ENCODE measurements at regions not wholly inside any gene's neighbourhood (a gene's known extent, or its start where the extent isn't known, plus 50 kb on each side); places are given as distances from the start of the nearest gene placed in this dataset.
"Not testable (repeated sequence)": the region's sequence is repeated elsewhere in the genome, so short reads cannot be mapped to it uniquely, and the experiment has no call there.

DNA sequence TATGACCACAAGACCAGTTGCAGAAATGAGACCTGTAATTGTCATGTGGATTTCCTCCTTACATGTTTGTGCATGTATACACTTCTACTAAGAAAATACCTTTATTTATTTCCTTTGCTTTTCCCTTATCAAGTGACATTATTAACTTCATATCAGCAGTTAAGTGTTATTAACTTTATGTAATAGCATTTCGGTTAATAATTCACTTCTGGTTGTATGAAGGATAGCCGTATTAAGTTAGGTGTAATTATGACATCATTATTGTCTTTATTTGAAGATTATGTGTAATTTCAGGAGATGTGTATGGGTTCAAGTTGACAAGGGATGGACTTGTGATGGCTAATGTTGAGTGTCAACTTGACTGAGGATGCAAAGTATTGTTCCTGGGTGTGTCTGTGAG, 881.2 kb upstream of the ATXN8OS start:
- Mint-ChIP-seq H3K36me3 (ENCODE audit: low read depth) (no peaks in the 10 kb centered on the region), H3K27me3 (ENCODE audit: low read depth) (no peaks in the 10 kb centered on the region), H3K4me3 (no peak overlapping the region), H3K9me3 (peaks cover 38% of the 10 kb centered on the region), H3K27ac (no peak overlapping the region), H3K4me1 (ENCODE audit: low read depth) (no peaks in the 10 kb centered on the region)
- no peak for DNase-seq (ENCODE audit: low spot score)

DNA sequence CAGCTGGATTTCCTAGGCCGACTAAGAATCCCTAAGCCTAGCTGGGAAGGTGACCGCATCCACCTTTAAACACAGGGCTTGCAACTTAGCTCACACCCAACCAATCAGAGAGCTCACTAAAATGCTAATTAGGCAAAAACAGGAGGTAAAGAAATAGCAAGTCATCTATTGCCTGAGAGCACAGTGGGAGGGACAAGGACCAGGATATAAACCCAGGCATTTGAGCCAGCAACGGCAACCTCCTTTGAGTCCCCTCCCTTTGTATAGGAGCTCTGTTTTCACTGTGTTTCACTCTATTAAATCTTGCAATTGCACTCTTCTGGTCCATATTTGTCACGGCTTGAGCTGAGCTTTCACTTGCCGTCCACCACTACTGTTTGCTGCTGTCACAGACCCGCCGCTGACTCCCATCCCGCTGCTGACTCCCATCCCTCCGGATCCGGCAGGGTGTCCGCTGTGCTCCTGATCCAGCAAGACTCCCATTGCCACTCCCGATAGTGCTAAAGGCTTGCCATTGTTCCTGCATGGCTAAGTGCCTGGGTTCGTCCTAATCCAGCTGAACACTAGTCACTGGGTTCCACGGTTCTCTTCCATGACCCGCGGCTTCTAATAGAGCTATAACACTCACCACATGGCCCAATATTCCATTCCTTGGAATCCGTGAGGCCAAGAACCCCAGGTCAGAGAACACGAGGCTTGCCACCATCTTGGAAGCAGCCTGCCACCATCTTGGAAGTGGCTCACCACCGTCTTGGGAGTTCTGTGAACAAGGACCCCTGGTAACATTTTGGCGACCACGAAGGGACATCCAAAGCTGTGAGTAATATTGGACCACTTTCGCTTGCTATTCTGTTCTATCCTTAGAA, 885.8 kb upstream of the ATXN8OS start:
- not testable (repeated sequence) for H3K4me1 Mint-ChIP-seq (ENCODE audit: low read depth); H3K27me3 Mint-ChIP-seq (ENCODE audit: low read depth); DNase-seq (ENCODE audit: low spot score); H3K27ac Mint-ChIP-seq; H3K36me3 Mint-ChIP-seq (ENCODE audit: low read depth); H3K4me3 Mint-ChIP-seq
- peaks cover 27% of the 10 kb centered on the region for H3K9me3 Mint-ChIP-seq

DNA sequence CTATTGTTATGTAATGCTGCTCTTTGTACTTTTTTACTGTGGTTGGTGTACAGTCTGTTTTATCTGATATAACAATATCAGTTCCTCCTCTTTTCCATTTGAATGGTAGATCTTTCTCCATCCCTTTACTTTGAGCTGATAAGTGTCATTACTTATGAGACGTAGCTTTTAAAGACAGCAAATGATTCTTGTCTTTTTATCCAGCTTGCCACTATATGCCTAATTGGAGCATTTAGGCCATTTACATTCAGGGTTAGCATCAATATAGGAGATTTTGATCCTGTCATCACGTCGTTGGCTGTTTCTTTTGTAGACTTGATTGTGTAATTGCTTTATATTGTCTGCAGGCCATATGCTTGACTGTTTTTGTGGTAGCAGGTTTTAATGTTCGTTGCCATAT, 894.2 kb upstream of the ATXN8OS start:
- no peak for DNase-seq (ENCODE audit: low spot score)
- peaks cover 34% of the 10 kb centered on the region for H3K9me3 Mint-ChIP-seq
- H3K4me1 Mint-ChIP-seq (ENCODE audit: low read depth) = no peaks in the 10 kb centered on the region
- no peak overlapping the region for H3K4me3 Mint-ChIP-seq
- H3K27ac Mint-ChIP-seq = no peak overlapping the region
- no peaks in the 10 kb centered on the region for H3K36me3 Mint-ChIP-seq (ENCODE audit: low read depth)
- no peaks in the 10 kb centered on the region for H3K27me3 Mint-ChIP-seq (ENCODE audit: low read depth)

DNA sequence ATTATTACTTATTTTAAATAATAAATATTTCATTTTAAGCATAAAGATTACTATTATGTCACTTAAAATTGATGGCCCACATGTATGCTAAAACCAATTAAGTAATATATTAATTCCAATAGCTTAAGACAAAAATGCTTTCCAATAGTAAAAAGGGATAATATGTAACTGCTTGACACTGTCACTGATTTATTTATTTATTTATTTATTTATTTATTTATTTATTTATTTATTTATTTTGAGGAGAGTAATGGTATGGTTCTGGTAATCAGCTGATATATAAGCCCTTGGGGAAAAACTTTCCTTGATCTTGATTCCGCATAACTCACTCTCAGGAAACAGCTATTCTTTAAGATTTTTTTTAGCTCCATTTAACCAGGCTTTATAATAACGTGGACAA, 903.0 kb upstream of the ATXN8OS start:
- H3K36me3 Mint-ChIP-seq (ENCODE audit: low read depth) = no peaks in the 10 kb centered on the region

DNA sequence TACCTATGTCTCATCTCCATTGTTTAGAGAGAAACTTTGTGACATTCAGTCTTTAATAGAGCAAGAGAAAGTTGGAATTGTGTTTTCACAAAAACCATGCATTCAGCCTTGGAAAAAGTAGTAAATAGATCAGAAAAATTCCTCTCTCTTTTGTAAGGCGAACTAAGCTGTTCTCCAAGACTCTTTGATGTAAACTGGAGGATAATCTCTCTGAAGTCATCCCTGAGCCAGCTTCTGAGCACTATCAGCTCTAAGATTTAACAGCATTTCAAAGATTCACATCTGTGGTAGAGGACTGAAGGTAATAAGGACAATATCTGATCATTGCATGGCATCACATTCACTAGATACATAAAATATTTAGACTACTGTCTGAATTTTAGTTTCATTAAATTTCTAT, 904.6 kb upstream of the ATXN8OS start:
- no peaks in the 10 kb centered on the region for H3K27me3 Mint-ChIP-seq (ENCODE audit: low read depth)
- no peaks in the 10 kb centered on the region for H3K36me3 Mint-ChIP-seq (ENCODE audit: low read depth)
- no peak overlapping the region for H3K27ac Mint-ChIP-seq
- no peak for DNase-seq (ENCODE audit: low spot score)
- H3K9me3 Mint-ChIP-seq = peaks cover 39% of the 10 kb centered on the region
- no peak overlapping the region for H3K4me3 Mint-ChIP-seq
- H3K4me1 Mint-ChIP-seq (ENCODE audit: low read depth) = no peaks in the 10 kb centered on the region

More for the DNA sequence above, 903.0 kb upstream of the ATXN8OS start:
- no peak for DNase-seq (ENCODE audit: low spot score)
- H3K27ac Mint-ChIP-seq = no peak overlapping the region
- no peaks in the 10 kb centered on the region for H3K4me1 Mint-ChIP-seq (ENCODE audit: low read depth)
- no peaks in the 10 kb centered on the region for H3K27me3 Mint-ChIP-seq (ENCODE audit: low read depth)
- peaks cover 33% of the 10 kb centered on the region for H3K9me3 Mint-ChIP-seq
- H3K4me3 Mint-ChIP-seq = no peak overlapping the region

DNA sequence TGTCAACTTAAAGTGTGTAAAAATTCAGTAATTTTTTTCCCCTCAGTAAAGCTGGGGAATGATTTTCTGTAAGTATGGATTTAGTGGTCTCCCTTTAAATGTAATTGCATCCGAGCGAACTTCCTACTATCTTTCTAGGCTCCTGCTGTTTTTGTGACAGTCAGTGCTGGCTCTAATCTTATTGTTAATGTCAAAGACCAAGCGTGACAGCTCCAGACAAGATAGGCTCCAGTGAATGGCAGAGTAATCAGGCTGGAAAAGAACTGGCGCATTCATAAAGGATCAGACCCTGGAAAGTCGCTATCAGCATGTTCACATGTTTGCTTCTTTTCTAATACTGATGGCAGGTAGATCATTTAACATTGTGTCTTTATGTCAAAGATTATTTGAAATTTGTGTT, 908.0 kb upstream of the ATXN8OS start:
- Mint-ChIP-seq H3K9me3 (peaks cover 36% of the 10 kb centered on the region), H3K36me3 (ENCODE audit: low read depth) (no peaks in the 10 kb centered on the region), H3K27me3 (ENCODE audit: low read depth) (no peaks in the 10 kb centered on the region), H3K4me1 (ENCODE audit: low read depth) (no peaks in the 10 kb centered on the region), H3K4me3 (no peak overlapping the region), H3K27ac (no peak overlapping the region)
- DNase-seq (ENCODE audit: low spot score) = no peak

DNA sequence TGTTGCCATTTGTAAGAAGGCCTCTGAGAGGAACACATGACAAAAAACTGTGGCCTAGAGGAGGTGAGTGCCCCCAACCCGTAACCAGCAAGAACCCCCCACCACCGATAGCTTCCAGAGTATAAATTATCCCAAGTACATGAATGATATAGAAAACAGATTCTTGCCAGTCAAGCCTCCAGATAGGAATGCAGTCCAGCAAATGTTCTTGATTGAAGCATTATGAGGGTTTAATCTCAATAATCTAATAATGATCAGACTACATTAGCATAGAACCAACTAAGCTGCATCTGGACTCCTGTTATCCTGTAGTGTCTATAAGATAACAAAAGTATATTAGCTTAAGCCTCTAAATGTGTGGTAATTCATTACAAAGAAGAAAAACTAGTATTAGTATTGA, 908.9 kb upstream of the ATXN8OS start:
- H3K27me3 Mint-ChIP-seq (ENCODE audit: low read depth) = no peaks in the 10 kb centered on the region
- no peak overlapping the region for H3K27ac Mint-ChIP-seq
- no peak overlapping the region for H3K4me3 Mint-ChIP-seq
- DNase-seq (ENCODE audit: low spot score) = no peak
- no peaks in the 10 kb centered on the region for H3K4me1 Mint-ChIP-seq (ENCODE audit: low read depth)
- peaks cover 42% of the 10 kb centered on the region for H3K9me3 Mint-ChIP-seq
- no peaks in the 10 kb centered on the region for H3K36me3 Mint-ChIP-seq (ENCODE audit: low read depth)

DNA sequence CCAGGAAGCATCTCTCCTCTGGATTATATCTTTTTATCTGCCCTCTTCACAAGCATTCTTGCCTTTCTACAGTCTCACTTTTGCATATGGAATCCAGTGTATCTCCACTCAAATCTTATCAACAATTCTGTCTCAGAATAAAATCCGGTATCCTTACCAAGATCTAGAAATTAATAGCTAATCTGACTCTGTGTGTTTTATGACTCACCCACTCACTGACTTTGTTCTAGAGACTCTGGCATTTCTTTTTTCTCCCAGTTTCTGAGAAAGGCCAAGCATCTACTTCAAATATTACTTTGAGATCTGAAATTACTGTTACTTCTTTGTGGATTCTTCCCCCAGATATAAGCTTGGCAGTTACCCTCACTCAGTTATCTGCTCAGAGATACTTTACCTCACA, 913.5 kb upstream of the ATXN8OS start:
- peaks cover 33% of the 10 kb centered on the region for H3K9me3 Mint-ChIP-seq
- H3K36me3 Mint-ChIP-seq (ENCODE audit: low read depth) = no peaks in the 10 kb centered on the region

DNA sequence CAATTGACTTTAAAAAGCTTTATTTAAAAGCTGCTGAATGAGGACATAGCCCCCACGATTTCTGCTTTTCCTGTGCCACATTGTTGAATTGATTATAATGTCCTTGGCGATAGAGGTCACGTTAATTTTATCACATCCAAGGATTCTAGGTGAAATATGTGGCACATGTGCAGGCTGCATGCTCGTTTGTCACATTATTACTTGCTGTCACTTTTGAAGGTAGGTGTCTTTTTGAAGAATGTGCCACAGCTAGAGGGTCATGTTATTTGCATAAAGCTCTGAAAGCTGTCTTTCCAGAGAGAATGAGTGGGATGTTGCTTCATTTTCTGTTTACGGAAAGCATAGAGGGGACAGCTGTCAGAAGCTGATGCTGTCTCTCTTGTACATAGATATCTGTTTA, 927.6 kb upstream of the ATXN8OS start:
- H3K9me3 Mint-ChIP-seq = peaks cover 30% of the 10 kb centered on the region
- no peak overlapping the region for H3K27ac Mint-ChIP-seq
- no peaks in the 10 kb centered on the region for H3K27me3 Mint-ChIP-seq (ENCODE audit: low read depth)
- H3K36me3 Mint-ChIP-seq (ENCODE audit: low read depth) = no peaks in the 10 kb centered on the region
- DNase-seq (ENCODE audit: low spot score) = no peak
- H3K4me3 Mint-ChIP-seq = no peak overlapping the region
- no peaks in the 10 kb centered on the region for H3K4me1 Mint-ChIP-seq (ENCODE audit: low read depth)

More for the DNA sequence above, 913.5 kb upstream of the ATXN8OS start:
- Mint-ChIP-seq H3K4me1 (ENCODE audit: low read depth) (no peaks in the 10 kb centered on the region), H3K27ac (no peak overlapping the region), H3K27me3 (ENCODE audit: low read depth) (no peaks in the 10 kb centered on the region), H3K4me3 (no peak overlapping the region)
- no peak for DNase-seq (ENCODE audit: low spot score)

DNA sequence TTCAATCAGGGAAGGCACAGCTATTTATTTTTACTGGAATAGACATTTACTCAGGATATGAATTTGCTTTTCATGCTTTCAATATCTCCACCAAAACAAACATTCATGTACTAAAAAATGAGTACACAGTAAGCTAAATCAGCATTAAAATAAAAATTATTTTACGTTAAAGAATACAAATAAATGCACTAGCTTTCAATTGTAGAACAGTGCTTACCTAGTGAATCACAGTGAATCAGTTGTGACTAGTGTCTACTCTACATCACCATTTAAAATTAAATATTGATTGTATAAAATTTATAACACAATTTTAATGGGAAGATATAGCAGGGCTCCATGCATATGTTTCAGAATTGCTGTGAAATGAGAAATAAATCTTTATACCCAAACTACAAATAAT, 929.6 kb upstream of the ATXN8OS start:
- Mint-ChIP-seq H3K4me3 (no peak overlapping the region), H3K27ac (no peak overlapping the region), H3K4me1 (ENCODE audit: low read depth) (no peaks in the 10 kb centered on the region), H3K9me3 (peaks cover 28% of the 10 kb centered on the region), H3K36me3 (ENCODE audit: low read depth) (no peaks in the 10 kb centered on the region), H3K27me3 (ENCODE audit: low read depth) (no peaks in the 10 kb centered on the region)
- DNase-seq (ENCODE audit: low spot score) = no peak

DNA sequence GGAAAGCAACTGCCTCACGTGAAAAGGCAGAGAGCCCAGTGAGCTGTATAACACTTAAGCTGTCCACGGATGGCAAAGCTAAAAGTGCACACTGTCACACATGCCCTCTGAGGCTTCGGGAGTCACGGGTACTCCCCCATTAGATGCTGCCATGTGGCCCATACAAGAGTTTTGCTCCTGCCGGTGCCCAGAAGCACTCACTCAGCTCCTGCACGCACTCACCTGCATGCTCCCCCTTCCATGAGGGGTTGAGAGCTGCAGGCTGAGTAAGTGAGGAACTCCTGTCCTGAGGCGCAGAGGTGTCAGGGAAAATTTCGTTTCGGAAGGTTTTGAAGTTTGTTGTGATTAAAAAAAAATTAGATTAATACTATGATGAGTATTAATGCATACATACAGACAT, 939.2 kb upstream of the ATXN8OS start:
- Mint-ChIP-seq H3K27me3 (ENCODE audit: low read depth) (no peaks in the 10 kb centered on the region), H3K36me3 (ENCODE audit: low read depth) (no peaks in the 10 kb centered on the region), H3K9me3 (peaks cover 5% of the 10 kb centered on the region), H3K4me3 (no peak overlapping the region), H3K27ac (no peak overlapping the region), H3K4me1 (ENCODE audit: low read depth) (no peaks in the 10 kb centered on the region)
- no peak for DNase-seq (ENCODE audit: low spot score)

DNA sequence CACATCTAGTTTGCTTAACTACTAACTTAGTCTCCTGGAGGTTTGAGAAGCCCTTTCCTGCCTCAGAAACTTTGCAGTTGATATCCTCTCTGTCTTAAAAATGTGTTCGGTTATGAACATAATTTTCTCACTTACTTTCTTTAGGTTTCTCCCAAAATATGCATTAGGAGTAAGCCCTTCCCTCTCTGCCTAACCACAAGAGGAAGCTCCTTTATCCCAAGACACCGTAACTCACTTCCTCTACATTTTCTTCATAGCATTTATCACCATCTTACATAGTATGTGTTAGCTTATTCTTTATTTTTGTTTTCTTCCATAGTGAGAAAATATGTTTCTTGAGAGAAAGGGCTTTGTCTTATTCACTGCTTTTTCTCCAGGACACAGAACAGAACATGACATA, 952.5 kb upstream of the ATXN8OS start:
- no peaks in the 10 kb centered on the region for H3K36me3 Mint-ChIP-seq (ENCODE audit: low read depth)
- H3K9me3 Mint-ChIP-seq = peaks cover 21% of the 10 kb centered on the region
- H3K4me3 Mint-ChIP-seq = no peak overlapping the region
- no peaks in the 10 kb centered on the region for H3K27me3 Mint-ChIP-seq (ENCODE audit: low read depth)
- no peak for DNase-seq (ENCODE audit: low spot score)
- no peak overlapping the region for H3K27ac Mint-ChIP-seq
- no peaks in the 10 kb centered on the region for H3K4me1 Mint-ChIP-seq (ENCODE audit: low read depth)

DNA sequence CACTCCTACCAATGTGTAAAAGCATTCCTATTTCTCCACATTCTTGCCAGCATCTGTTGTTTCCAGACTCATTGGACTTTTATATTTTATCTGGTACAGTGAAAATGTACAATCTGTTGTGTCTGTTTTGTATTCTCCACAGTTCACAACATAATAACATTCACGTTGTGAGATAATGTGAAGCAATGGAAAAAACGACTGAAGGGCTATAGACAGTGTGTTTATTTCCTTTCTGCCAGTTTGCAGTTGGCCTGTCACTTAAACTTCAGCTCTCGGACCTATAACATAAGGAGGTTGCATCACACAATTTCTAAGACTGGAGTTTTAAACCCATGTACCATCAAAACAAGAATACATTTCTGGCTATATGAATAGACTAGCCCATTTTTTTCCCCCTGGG, 965.5 kb upstream of the ATXN8OS start:
- H3K27ac Mint-ChIP-seq = no peak overlapping the region
- no peak overlapping the region for H3K4me3 Mint-ChIP-seq

DNA sequence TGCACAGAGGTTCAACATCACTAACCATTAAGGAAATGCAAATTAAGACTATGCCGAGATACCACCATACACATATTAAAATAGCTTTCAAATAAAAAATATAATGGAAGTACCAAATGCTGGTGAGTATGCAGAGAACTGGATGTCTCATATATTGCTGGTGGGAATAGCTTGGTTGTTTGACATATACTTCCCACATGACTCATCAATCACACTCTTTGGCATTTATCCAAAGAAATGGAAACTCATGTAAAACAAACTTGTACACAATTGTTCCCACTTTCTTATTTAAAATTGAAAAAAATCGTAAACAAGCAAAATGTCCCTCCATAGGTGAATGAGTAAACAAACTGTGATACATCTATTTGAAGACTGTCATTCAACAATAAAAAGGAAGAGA, 982.6 kb upstream of the ATXN8OS start:
- Mint-ChIP-seq H3K36me3 (ENCODE audit: low read depth) (no peaks in the 10 kb centered on the region), H3K27ac (no peak overlapping the region), H3K4me1 (ENCODE audit: low read depth) (no peaks in the 10 kb centered on the region), H3K27me3 (ENCODE audit: low read depth) (no peaks in the 10 kb centered on the region), H3K9me3 (peaks cover 73% of the 10 kb centered on the region), H3K4me3 (no peak overlapping the region)
- DNase-seq (ENCODE audit: low spot score) = no peak

More for the DNA sequence above, 965.5 kb upstream of the ATXN8OS start:
- no peaks in the 10 kb centered on the region for H3K4me1 Mint-ChIP-seq (ENCODE audit: low read depth)
- H3K36me3 Mint-ChIP-seq (ENCODE audit: low read depth) = no peaks in the 10 kb centered on the region
- no peaks in the 10 kb centered on the region for H3K27me3 Mint-ChIP-seq (ENCODE audit: low read depth)
- peaks cover 18% of the 10 kb centered on the region for H3K9me3 Mint-ChIP-seq
- DNase-seq (ENCODE audit: low spot score) = no peak

All from T-helper 2 cell treated with Interferon-gamma antibody and Interleukin-4, amounts not matched to agents 5 μg/mL and 100 μg/mL, for 36 hours (primary cell).